ENCODE measurements at regions not wholly inside any gene's neighbourhood (a gene's known extent, or its start where the extent isn't known, plus 50 kb on each side); places are given as distances from the start of the nearest gene placed in this dataset.

DNA sequence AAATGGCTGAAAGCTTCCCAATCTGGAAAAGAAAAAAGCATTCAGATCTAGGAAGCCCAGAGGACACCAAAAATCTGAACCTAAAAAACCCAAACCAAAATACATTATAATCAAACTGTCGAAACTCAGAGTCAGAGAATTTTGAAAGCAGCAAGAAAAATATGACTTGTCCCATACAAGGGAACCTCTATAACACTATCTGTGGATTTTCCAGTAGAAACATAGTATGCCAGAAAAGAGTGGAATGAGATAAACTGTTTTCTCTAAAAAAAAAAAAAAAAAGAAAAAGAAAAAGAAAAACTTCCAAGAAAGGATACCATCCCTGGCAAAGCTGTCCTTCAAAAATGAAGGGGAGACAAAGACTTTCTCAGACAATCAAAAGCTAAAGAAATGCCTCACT lies 179.0 kb downstream of the POM121L12 start:
- intact Hi-C loops (cut with micrococcal nuclease; ENCODE audit: unreplicated experiment), result no loop called here
- DNase-seq, result no peak
- Mint-ChIP-seq H3K4me1 (ENCODE audit: low read depth, unreplicated experiment) (no peaks in the 10 kb centered on the region), H3K36me3 (ENCODE audit: insufficient read depth, unreplicated experiment) (no peaks in the 10 kb centered on the region), H3K27me3 (ENCODE audit: unreplicated experiment) (no peaks in the 10 kb centered on the region), H3K27ac (ENCODE audit: unreplicated experiment) (no peak overlapping the region), H3K9me3 (ENCODE audit: low read depth, unreplicated experiment) (peaks cover 21% of the 10 kb centered on the region), H3K4me3 (ENCODE audit: low read depth, unreplicated experiment) (no peak overlapping the region)
- CTCF ChIA-PET, result no interaction called here
- BruUV-seq (replicated peaks), result no TSS peak
- TF ChIP-seq CTCF (IDR thresholded peaks at IDR 0.05; ENCODE audit: unreplicated experiment), result no peak

DNA sequence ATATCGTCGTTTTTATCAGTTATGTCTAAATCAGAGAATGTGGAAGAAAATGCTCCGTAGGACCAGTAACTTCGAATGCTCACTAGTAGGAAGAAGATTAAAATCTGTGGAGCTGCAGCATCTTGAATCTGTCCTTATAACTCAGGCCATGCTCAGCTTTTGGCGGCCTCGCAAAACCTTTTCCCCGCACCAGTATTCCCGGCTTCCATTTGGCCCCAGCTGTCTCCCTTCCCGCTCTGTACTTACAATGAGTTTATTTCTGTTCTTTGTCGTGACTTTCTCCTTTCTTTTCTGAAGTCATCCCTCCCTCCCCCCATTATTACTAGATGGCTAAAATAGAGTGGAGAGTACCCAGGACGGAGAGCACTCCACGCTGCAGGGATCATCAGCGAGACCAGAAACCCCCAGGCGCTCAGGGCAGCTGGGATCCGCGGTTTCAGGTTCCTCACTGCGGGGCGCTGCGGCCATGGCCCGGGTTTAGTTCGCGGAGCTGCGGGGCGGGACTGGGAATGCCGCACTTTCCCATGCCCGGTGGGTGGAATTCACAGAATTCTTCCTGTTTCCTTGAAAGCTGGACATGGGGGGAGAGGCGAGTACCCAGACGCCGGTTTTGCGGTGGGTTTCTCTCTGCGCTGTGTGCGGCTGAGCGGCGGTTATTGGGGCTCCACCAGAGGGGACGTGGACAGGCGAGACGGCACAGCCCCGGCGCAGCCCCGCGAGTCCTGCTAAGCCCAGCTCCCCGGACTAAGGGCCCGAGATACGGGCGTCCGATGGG lies 183.5 kb downstream of the POM121L12 start:
- no peak for DNase-seq
- no peak overlapping the region for H3K27ac Mint-ChIP-seq (ENCODE audit: unreplicated experiment)
- intact Hi-C loops (cut with micrococcal nuclease; ENCODE audit: unreplicated experiment), result no loop called here
- H3K4me1 Mint-ChIP-seq (ENCODE audit: low read depth, unreplicated experiment), result no peaks in the 10 kb centered on the region
- peaks cover 17% of the 10 kb centered on the region for H3K9me3 Mint-ChIP-seq (ENCODE audit: low read depth, unreplicated experiment)
- H3K4me3 Mint-ChIP-seq (ENCODE audit: low read depth, unreplicated experiment), result no peak overlapping the region
- BruUV-seq (replicated peaks), result no TSS peak
- CTCF ChIA-PET, result no interaction called here
- no peaks in the 10 kb centered on the region for H3K27me3 Mint-ChIP-seq (ENCODE audit: unreplicated experiment)
- no peak for TF ChIP-seq CTCF (IDR thresholded peaks at IDR 0.05; ENCODE audit: unreplicated experiment)
- no peaks in the 10 kb centered on the region for H3K36me3 Mint-ChIP-seq (ENCODE audit: insufficient read depth, unreplicated experiment)

- BruUV-seq (replicated peaks), result no TSS peak
- CTCF ChIA-PET, result no interaction called here
- no peak overlapping the region for H3K4me3 Mint-ChIP-seq (ENCODE audit: low read depth, unreplicated experiment)
- no peaks in the 10 kb centered on the region for H3K36me3 Mint-ChIP-seq (ENCODE audit: insufficient read depth, unreplicated experiment)
- peaks cover 3% of the 10 kb centered on the region for H3K9me3 Mint-ChIP-seq (ENCODE audit: low read depth, unreplicated experiment)
- intact Hi-C loops (cut with micrococcal nuclease; ENCODE audit: unreplicated experiment), result no loop called here
- DNase-seq, result no peak
- no peak overlapping the region for H3K27ac Mint-ChIP-seq (ENCODE audit: unreplicated experiment)
- TF ChIP-seq CTCF (IDR thresholded peaks at IDR 0.05; ENCODE audit: unreplicated experiment), result no peak
- H3K27me3 Mint-ChIP-seq (ENCODE audit: unreplicated experiment), result no peaks in the 10 kb centered on the region
- H3K4me1 Mint-ChIP-seq (ENCODE audit: low read depth, unreplicated experiment), result no peaks in the 10 kb centered on the region
Measured at GRCh38 chr7:53229202-53229601, 193.8 kb downstream of the POM121L12 start.

GRCh38 chr7:53237344-53237913 lies 202.0 kb downstream of the POM121L12 start:
- no peak for DNase-seq
- H3K4me3 Mint-ChIP-seq (ENCODE audit: low read depth, unreplicated experiment), result no peak overlapping the region
- BruUV-seq (replicated peaks), result no TSS peak
- TF ChIP-seq CTCF (IDR thresholded peaks at IDR 0.05; ENCODE audit: unreplicated experiment), result no peak
- H3K4me1 Mint-ChIP-seq (ENCODE audit: low read depth, unreplicated experiment), result no peaks in the 10 kb centered on the region
- H3K27me3 Mint-ChIP-seq (ENCODE audit: unreplicated experiment), result no peaks in the 10 kb centered on the region
- CTCF ChIA-PET, result no interaction called here
- peaks cover 11% of the 10 kb centered on the region for H3K9me3 Mint-ChIP-seq (ENCODE audit: low read depth, unreplicated experiment)
- no peak overlapping the region for H3K27ac Mint-ChIP-seq (ENCODE audit: unreplicated experiment)
- no peaks in the 10 kb centered on the region for H3K36me3 Mint-ChIP-seq (ENCODE audit: insufficient read depth, unreplicated experiment)
- intact Hi-C loops (cut with micrococcal nuclease; ENCODE audit: unreplicated experiment), result no loop called here

Data from Calu3 (cell line).